ENCODE measurements at regions not wholly inside any gene's neighbourhood (a gene's known extent, or its start where the extent isn't known, plus 50 kb on each side); places are given as distances from the start of the nearest gene placed in this dataset.

GRCh38 chr1:10940451-10940804 is 72.0 kb upstream of the TARDBP start:
- TF ChIP-seq, protein P1, sequence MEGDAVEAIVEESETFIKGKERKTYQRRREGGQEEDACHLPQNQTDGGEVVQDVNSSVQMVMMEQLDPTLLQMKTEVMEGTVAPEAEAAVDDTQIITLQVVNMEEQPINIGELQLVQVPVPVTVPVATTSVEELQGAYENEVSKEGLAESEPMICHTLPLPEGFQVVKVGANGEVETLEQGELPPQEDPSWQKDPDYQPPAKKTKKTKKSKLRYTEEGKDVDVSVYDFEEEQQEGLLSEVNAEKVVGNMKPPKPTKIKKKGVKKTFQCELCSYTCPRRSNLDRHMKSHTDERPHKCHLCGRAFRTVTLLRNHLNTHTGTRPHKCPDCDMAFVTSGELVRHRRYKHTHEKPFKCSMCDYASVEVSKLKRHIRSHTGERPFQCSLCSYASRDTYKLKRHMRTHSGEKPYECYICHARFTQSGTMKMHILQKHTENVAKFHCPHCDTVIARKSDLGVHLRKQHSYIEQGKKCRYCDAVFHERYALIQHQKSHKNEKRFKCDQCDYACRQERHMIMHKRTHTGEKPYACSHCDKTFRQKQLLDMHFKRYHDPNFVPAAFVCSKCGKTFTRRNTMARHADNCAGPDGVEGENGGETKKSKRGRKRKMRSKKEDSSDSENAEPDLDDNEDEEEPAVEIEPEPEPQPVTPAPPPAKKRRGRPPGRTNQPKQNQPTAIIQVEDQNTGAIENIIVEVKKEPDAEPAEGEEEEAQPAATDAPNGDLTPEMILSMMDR (IDR thresholded peaks at IDR 0.05; ENCODE audit: poor library complexity) = no peak
- TF ChIP-seq EZH2phosphoT487 (IDR thresholded peaks at IDR 0.05; ENCODE audit: low read depth, severe bottlenecking, unreplicated experiment) = no peak
- no peak for TF ChIP-seq EZH2 (IDR thresholded peaks at IDR 0.05; ENCODE audit: borderline replicate concordance)
- no peaks in the 10 kb centered on the region for H3K27me3 ChIP-seq
- H3K9me2 ChIP-seq (replicated peaks; ENCODE audit: insufficient read depth) = no peaks in the 10 kb centered on the region
- H3K4me1 ChIP-seq (ENCODE audit: insufficient read depth) = peaks cover 28% of the 10 kb centered on the region
- H3K4me2 ChIP-seq = peak overlapping the region; percentile 40
- 80% methylated on average over 5 of the region's 5 CpGs for WGBS (ENCODE audit: low lambda C conversion rate, missing lambda C conversion rate)
- no peak overlapping the region for H2AFZ ChIP-seq
- H4K20me1 ChIP-seq (ENCODE audit: insufficient read depth, poor library complexity, severe bottlenecking) = no peaks in the 10 kb centered on the region
- H3K27ac ChIP-seq = no peak overlapping the region
- no peak overlapping the region for H3K4me3 ChIP-seq
- DNase-seq (ENCODE audit: low spot score) = no peak
- no peaks in the 10 kb centered on the region for H3K36me3 ChIP-seq (replicated peaks; ENCODE audit: insufficient read depth, low read depth)
- no peaks in the 10 kb centered on the region for H3K79me2 ChIP-seq
- H3K9me3 ChIP-seq (ENCODE audit: low read depth) = no peaks in the 10 kb centered on the region

- DNase-seq (ENCODE audit: low spot score) = no peak
- Histone ChIP-seq H3K9me3 (ENCODE audit: low read depth) (no peaks in the 10 kb centered on the region), H3K79me2 (no peaks in the 10 kb centered on the region), H4K20me1 (ENCODE audit: insufficient read depth, poor library complexity, severe bottlenecking) (no peaks in the 10 kb centered on the region), H3K27me3 (no peaks in the 10 kb centered on the region), H3K4me2 (no peak overlapping the region), H3K9me2 (replicated peaks; ENCODE audit: insufficient read depth) (no peaks in the 10 kb centered on the region), H3K36me3 (replicated peaks; ENCODE audit: insufficient read depth, low read depth) (no peaks in the 10 kb centered on the region), H2AFZ (no peak overlapping the region), H3K4me3 (no peak overlapping the region), H3K4me1 (ENCODE audit: insufficient read depth) (peaks cover 30% of the 10 kb centered on the region), H3K27ac (no peak overlapping the region)
- 96% methylated on average over 7 of the region's 7 CpGs for WGBS (ENCODE audit: low lambda C conversion rate, missing lambda C conversion rate)
- TF ChIP-seq EZH2phosphoT487 (IDR thresholded peaks at IDR 0.05; ENCODE audit: low read depth, severe bottlenecking, unreplicated experiment) (no peak), EZH2 (IDR thresholded peaks at IDR 0.05; ENCODE audit: borderline replicate concordance) (no peak)
- TF ChIP-seq, protein P1 (IDR thresholded peaks at IDR 0.05; ENCODE audit: poor library complexity) = no peak
These were observed 71.6 kb upstream of the TARDBP start for GRCh38 chr1:10940838-10941237.

DNA sequence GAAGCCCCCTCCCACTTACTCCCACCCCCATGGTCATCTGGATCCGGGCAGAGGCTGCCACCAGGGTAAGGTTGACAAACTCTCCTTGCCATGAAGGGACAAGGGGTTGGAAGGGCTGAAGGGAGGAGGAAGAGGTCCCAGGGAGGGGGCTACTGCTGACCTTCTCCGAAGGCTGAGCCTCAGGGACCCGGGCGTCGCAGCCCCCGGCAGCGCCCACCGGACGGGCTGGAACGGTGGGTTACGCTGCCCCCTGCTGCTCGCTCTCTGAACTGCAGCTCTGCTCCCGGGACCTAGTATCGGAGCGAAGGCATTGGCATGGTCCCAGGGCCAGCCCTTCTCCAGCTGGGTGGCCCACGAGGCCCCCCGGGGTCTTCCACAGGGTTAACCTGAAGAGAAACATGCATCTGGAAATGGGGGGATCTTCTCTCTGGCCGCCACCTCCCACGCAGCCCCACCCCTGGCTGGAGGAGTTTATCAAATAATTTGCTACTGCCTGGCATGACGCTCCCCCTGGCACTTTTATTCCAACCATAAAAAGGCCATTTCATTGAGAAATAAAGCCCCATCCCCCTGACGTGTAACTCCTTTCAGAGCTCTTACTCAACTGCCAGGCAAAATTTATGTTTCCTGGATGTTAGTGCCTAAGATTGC is 70.4 kb upstream of the TARDBP start:
- Histone ChIP-seq H3K4me2 (peak overlapping the region; percentile 67), H3K4me3 (no peak overlapping the region), H2AFZ (no peak overlapping the region), H3K9me2 (replicated peaks; ENCODE audit: insufficient read depth) (no peaks in the 10 kb centered on the region), H3K36me3 (replicated peaks; ENCODE audit: insufficient read depth, low read depth) (no peaks in the 10 kb centered on the region), H3K27me3 (no peaks in the 10 kb centered on the region), H3K27ac (no peak overlapping the region), H3K79me2 (no peaks in the 10 kb centered on the region), H3K9me3 (ENCODE audit: low read depth) (no peaks in the 10 kb centered on the region), H3K4me1 (ENCODE audit: insufficient read depth) (peaks cover 33% of the 10 kb centered on the region), H4K20me1 (ENCODE audit: insufficient read depth, poor library complexity, severe bottlenecking) (no peaks in the 10 kb centered on the region)
- TF ChIP-seq, protein P1 (IDR thresholded peaks at IDR 0.05; ENCODE audit: poor library complexity) = peak; percentile 96
- no peak for TF ChIP-seq EZH2phosphoT487 (IDR thresholded peaks at IDR 0.05; ENCODE audit: low read depth, severe bottlenecking, unreplicated experiment)
- TF ChIP-seq EZH2 (IDR thresholded peaks at IDR 0.05; ENCODE audit: borderline replicate concordance) = no peak
- peak; percentile 77 for DNase-seq (ENCODE audit: low spot score)
- WGBS (ENCODE audit: low lambda C conversion rate, missing lambda C conversion rate) = 8% methylated on average over 21 of the region's 21 CpGs
